GM21528 (cell line): ENCODE measurements at regions not wholly inside any gene's neighbourhood (a gene's known extent, or its start where the extent isn't known, plus 50 kb on each side); places are given as distances from the start of the nearest gene placed in this dataset.

Experiments used
- ATAC-seq: cut with Tn5 transposase; IDR thresholded peaks from one replicate; pipeline ENCODE4 v1.9.1; 2021; ENCODE audit warnings: mild to moderate bottlenecking, moderate library complexity; ENCODE audit not compliant: unreplicated experiment, low FRiP score

- no peak for ATAC-seq
Measured at GRCh38 chr6:147751232-147751631, 242.7 kb downstream of the SAMD5 start.

DNA sequence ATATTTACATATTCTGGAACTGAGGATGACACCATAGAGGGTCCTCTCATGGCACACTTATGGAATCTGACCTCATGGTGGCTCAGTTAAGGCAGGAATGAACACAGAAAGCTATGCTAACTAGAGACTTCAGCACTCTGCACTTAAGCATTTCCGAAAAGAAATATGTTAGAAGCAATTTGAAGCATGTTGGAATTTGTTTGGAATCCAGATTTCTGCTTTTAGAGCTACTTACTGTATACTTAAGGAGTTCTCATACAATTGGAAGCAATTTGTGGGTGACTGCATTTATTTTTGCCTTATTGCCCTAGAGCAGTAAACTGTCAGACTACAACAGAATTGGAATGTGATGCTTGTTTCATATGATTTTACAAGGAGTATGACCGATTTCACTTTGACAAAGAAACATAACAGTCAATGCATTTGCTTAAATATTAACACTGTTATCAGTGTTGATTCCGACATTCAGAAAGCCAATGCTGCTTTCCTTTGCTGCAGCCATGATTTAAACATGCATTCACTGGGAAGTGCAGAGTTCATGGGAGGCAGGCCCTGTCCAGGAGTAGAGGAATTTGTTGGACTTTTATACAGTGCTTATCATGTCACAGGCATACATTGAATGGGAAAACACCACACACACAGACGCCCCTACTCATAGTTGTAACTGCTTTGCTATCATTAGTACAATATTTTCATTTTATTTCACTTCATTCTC lies 244.4 kb downstream of the SAMD5 start:
- ATAC-seq = no peak

- no peak for ATAC-seq
Measured at GRCh38 chr6:147755999-147756398, 247.5 kb downstream of the SAMD5 start.

- no peak for ATAC-seq
Measured at GRCh38 chr6:147756891-147757290, 248.4 kb downstream of the SAMD5 start.

DNA sequence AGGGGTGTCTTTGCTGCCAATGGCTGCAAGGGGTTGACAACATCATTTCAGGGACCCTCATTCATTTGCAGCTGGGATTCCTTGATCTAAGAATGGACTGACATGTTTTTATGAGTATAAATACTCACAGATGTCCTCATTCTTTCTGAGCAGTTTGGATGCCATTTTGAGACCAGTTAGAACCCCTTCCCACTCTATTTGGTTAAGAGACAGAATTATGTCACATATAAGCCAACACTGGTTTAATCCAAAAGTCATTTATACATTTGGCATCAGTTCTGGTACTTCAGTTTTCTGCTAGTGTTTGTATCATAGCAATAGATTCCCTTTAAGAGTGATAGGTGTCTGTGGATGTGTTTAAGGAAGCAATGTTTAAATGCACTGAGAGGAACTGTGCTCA lies 248.8 kb downstream of the SAMD5 start:
- no peak for ATAC-seq

- ATAC-seq = no peak
Measured at GRCh38 chr6:147758303-147758702, 249.8 kb downstream of the SAMD5 start.

- no peak for ATAC-seq
Measured at GRCh38 chr6:147759093-147759492, 250.6 kb downstream of the SAMD5 start.

DNA sequence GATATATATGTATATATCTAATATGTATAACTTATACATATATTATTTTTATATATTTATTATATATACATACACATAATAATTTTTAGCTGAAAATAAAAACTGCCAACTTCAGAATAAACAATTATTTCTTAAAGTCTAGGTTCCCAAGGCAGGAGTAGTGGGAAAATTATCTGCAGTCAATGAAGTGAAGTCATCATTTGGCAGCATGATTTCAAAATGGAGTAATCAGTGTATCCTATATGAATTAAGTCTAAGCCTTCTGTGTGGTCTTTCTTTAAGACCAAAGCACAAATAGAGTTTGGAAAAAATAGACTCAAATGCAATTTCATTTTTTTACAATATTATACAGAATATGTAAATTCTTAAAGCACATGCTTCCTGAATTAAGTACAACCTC lies 251.0 kb downstream of the SAMD5 start:
- ATAC-seq = no peak

- ATAC-seq = no peak
Measured at GRCh38 chr6:147765541-147765940, 257.1 kb downstream of the SAMD5 start.

GRCh38 chr6:147768969-147769368 lies 260.5 kb downstream of the SAMD5 start:
- no peak for ATAC-seq

- no peak for ATAC-seq
Measured at GRCh38 chr6:147769496-147770087, 261.1 kb downstream of the SAMD5 start.

DNA sequence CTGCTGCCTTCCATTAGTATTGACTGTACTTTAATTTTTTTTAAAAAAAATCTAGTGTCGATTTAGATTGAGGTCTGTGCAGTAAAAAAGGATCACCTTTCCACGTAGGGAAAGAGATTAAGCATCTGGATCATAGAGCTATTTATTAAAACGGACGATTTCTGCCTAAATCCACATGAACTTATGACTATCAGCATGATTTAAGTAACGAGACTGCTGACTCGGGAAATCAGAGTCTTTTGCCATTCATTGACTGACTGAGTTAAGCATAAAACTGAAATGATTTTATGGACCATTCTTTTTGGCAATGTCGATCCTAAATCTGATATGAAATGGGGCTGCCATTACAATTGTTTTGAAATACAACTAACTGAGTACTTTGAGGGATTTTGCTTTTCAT lies 261.7 kb downstream of the SAMD5 start:
- no peak for ATAC-seq

DNA sequence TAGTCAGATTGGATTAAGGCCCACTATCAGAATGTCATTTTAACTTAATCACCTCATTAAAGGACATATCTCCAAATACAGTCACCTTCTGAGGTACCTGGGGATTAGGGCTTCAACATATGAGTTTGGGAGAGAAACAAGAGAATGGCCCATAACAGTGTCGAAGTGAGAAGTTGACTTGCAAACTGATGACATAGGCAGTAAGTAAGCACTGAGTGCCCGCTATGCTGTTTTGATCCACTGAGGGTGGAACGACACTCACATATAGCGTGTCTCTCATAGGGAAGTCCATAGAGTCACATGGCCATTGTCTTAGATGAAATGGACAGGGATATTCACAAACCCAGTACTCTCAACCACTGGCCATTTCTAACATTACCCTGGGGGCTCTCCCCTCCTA lies 264.2 kb downstream of the SAMD5 start:
- ATAC-seq = no peak

DNA sequence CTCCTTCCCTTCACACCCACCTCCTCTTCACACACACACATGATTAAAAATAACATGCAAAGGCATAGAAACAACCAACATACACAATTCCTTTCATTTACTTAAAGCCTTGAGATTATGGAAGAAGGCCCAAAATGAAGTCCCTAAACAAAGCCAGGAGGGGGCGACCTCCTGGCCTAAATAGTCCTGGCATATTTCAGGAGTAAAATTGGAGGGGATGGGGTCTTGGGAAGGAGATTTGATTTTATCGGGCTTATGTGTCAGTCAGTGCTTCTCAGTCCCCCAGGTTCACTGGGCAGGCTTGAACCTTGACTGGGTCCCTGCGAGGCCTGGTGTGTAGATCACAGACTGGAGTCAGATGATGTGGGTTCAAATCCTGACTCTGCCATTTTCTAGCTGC lies 266.4 kb downstream of the SAMD5 start:
- no peak for ATAC-seq

DNA sequence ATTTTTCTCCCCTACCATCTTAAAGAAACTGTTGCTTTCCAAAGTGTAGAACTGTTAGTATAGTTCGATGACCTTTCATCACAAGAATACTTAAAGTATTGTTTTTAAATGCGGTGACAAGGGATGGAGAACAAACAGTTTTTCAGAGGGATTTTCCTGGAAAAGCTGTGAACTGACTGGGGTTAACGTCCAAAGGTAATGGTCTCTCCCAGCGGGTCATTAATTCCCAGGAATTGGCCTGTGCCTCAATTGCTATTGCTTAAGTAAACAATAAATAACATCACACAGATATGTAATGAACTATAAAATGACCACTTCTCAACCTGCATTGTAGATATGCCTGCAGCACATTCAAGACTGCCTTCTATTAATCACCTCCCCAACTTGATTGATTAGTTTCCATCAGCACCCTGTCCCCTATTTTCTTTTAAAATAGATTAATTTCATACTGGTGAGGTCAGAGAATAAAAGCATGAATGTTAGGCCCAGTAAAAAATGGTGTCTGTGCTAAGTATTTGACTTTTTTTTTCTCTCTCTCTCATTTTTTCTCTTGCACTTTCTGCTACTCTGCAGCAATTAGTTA lies 268.2 kb downstream of the SAMD5 start:
- no peak for ATAC-seq

GRCh38 chr6:147779624-147780023 lies 271.1 kb downstream of the SAMD5 start:
- no peak for ATAC-seq

DNA sequence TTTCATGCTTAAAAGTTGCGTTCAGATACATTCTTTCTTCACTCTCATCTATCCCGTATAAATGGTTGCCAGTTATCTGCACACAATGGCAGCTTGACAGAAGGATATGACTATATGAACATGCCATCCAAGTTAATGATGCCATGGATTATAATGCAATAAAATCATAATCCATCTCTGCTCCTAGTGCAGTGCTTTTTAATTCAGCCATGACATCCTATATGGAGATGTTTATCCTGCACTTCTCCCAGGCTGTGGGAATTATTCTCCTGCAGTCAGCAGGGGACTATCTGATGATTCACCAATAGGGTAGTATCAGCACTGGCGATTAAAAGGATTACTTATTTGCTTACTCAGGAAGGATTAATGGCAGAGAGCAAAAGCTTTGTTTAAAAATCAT lies 273.8 kb downstream of the SAMD5 start:
- ATAC-seq = no peak

DNA sequence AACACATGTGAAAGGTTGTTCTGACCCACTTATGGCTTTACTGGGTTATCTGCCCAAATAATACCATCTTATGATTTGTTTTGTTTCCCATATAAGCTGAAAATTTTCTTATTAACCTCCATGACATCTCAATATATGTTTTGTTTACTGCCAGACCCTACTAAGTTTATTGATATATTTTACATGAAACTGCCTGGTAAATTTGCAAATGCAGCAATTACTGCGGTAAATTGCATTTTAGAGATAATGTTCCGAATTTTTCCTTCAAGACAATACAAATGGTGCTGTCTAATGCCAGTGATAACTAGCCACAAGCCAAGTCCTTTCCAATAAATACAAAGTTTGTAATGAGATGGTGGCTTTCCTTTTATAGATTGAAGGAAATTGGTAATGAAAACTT lies 275.9 kb downstream of the SAMD5 start:
- ATAC-seq = no peak

DNA sequence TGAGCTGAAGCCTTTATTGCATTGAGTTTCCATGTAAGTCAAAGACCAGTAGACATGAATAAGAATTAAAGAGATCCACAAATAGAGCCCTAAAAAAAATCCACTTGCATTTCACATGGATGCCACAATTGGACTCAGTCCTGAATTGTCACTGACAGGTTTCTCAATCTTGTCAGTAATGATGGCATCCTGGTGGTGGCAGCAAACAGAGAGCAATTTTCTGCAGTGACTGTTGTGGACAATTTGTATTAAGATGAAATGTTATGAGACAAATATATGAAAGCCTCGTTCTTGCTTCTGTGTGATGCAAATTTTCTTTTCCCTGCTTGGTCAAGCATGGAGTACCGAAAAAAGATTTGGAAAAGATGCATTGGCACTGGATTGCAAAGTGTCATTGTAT lies 278.9 kb downstream of the SAMD5 start:
- ATAC-seq = no peak

DNA sequence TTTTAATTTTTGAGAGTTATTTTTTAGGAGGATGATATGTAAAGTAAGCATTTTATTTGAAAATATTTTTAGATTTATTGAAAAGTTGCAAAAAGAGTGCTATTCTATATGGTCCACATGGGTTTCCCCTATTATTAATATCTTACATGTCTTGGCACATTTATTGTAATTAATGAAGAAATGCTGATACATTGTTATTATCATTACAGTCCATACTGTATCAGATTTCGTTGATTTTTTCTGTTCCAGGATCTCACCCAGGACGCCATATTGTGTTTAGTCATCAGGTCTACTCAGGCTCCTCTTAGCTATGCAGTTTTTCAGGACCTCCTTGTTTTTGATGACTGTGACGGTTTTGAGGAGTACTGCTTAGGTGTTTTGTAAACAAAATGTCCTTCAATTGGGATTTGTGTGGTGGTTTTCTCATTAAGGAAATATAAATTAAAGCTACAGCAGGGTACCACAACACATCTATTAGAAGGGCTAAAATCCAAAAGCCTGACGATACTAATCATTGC lies 281.0 kb downstream of the SAMD5 start:
- no peak for ATAC-seq

- ATAC-seq = no peak
Measured at GRCh38 chr6:147793871-147794643, 285.6 kb downstream of the SAMD5 start.
